ENCODE measurements at regions not wholly inside any gene's neighbourhood (a gene's known extent, or its start where the extent isn't known, plus 50 kb on each side); places are given as distances from the start of the nearest gene placed in this dataset.

GRCh38 chr6:17214106-17214505 lies 67.1 kb upstream of the RBM24 start:
- TF ChIP-seq FOXA1 (IDR thresholded peaks at IDR 0.05): no peak
- no peak for TF ChIP-seq FOXM1 (IDR thresholded peaks at IDR 0.05; ENCODE audit: borderline replicate concordance)
- no peak for TF ChIP-seq PKNOX1 (IDR thresholded peaks at IDR 0.05)
- no peak for TF ChIP-seq SUZ12 (IDR thresholded peaks at IDR 0.05)
- no peak for TF ChIP-seq HDGF (IDR thresholded peaks at IDR 0.05; ENCODE audit: borderline replicate concordance)
- TF ChIP-seq SP1 (IDR thresholded peaks at IDR 0.05): no peak
- TF ChIP-seq BHLHE40 (IDR thresholded peaks at IDR 0.05; ENCODE audit: borderline replicate concordance): no peak
- no peak for TF ChIP-seq LEF1 (IDR thresholded peaks at IDR 0.05; ENCODE audit: borderline replicate concordance)
